ENCODE measurements at regions not wholly inside any gene's neighbourhood (a gene's known extent, or its start where the extent isn't known, plus 50 kb on each side); places are given as distances from the start of the nearest gene placed in this dataset.

DNA sequence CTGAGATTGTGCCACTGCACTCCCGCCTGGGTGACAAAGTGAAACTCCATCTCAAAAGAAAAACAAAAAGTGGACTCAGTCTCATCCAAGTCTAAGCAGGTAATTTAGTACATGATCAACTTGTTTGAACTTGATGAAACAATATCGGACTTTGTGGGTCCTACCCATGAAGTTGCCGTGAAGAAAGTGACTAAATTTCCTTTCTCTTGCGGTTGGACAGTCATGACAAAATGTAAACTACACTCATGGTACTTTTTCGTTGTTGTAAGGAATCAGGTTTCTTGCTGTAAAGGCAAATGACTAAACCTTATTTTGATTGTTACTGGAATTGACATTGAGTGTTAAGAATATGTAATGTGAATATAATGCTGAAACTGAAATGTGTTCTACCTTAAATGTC lies 164.5 kb upstream of the PLET1 start:
- DNase-seq (ENCODE audit: low read depth, low spot score) = no peak
- H3K27ac ChIP-seq (ENCODE audit: low read depth, low read length) = no peak overlapping the region
- peaks cover 3% of the 10 kb centered on the region for H3K27me3 ChIP-seq (ENCODE audit: control insufficient read depth, insufficient read depth, low read length)
- H3K9me3 ChIP-seq (ENCODE audit: control insufficient read depth, insufficient read depth, low read length) = no peaks in the 10 kb centered on the region
- no peak overlapping the region for H3K4me3 ChIP-seq (ENCODE audit: low read depth, low read length)
- TF ChIP-seq, protein P1, sequence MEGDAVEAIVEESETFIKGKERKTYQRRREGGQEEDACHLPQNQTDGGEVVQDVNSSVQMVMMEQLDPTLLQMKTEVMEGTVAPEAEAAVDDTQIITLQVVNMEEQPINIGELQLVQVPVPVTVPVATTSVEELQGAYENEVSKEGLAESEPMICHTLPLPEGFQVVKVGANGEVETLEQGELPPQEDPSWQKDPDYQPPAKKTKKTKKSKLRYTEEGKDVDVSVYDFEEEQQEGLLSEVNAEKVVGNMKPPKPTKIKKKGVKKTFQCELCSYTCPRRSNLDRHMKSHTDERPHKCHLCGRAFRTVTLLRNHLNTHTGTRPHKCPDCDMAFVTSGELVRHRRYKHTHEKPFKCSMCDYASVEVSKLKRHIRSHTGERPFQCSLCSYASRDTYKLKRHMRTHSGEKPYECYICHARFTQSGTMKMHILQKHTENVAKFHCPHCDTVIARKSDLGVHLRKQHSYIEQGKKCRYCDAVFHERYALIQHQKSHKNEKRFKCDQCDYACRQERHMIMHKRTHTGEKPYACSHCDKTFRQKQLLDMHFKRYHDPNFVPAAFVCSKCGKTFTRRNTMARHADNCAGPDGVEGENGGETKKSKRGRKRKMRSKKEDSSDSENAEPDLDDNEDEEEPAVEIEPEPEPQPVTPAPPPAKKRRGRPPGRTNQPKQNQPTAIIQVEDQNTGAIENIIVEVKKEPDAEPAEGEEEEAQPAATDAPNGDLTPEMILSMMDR (IDR thresholded peaks at IDR 0.05; ENCODE audit: low read depth, low read length) = no peak
- ChIA-PET POLR2A (no interaction called here), CTCF (no interaction called here)

DNA sequence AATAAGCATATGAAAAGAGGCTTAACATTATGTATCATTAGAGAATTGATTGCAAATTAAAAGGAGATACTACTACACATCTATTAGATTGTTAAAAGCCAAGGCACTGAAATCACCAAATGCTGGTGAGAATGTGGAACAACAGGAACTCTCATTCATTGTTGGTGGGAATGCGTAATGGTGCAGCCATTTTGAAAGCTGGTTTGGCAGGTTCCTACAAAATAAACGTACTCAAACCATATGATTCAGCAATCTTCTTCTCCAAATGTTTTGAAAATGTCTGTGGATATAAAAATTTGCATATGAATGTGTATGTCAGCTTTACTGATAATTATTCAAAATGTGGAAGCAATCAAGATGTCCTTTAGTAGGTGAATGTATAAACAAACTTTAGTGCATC lies 176.4 kb upstream of the PLET1 start:
- TF ChIP-seq, protein P1 (IDR thresholded peaks at IDR 0.05; ENCODE audit: low read depth, low read length) = no peak
- ChIA-PET CTCF (no interaction called here), POLR2A (no interaction called here)
- Histone ChIP-seq H3K27me3 (ENCODE audit: control insufficient read depth, insufficient read depth, low read length) (no peaks in the 10 kb centered on the region), H3K4me3 (ENCODE audit: low read depth, low read length) (no peak overlapping the region), H3K27ac (ENCODE audit: low read depth, low read length) (no peak overlapping the region), H3K9me3 (ENCODE audit: control insufficient read depth, insufficient read depth, low read length) (no peaks in the 10 kb centered on the region)
- no peak for DNase-seq (ENCODE audit: low read depth, low spot score)

GRCh38 chr11:112439614-112440013 lies 179.0 kb upstream of the PLET1 start:
- no peaks in the 10 kb centered on the region for H3K9me3 ChIP-seq (ENCODE audit: control insufficient read depth, insufficient read depth, low read length)
- TF ChIP-seq, protein P1 (IDR thresholded peaks at IDR 0.05; ENCODE audit: low read depth, low read length) = no peak
- H3K4me3 ChIP-seq (ENCODE audit: low read depth, low read length) = no peak overlapping the region
- ChIA-PET POLR2A (no interaction called here), CTCF (no interaction called here)
- no peak overlapping the region for H3K27ac ChIP-seq (ENCODE audit: low read depth, low read length)
- no peak for DNase-seq (ENCODE audit: low read depth, low spot score)
- H3K27me3 ChIP-seq (ENCODE audit: control insufficient read depth, insufficient read depth, low read length) = no peaks in the 10 kb centered on the region

GRCh38 chr11:112440518-112440917 lies 179.9 kb upstream of the PLET1 start:
- Histone ChIP-seq H3K27me3 (ENCODE audit: control insufficient read depth, insufficient read depth, low read length) (no peaks in the 10 kb centered on the region), H3K4me3 (ENCODE audit: low read depth, low read length) (no peak overlapping the region), H3K27ac (ENCODE audit: low read depth, low read length) (no peak overlapping the region), H3K9me3 (ENCODE audit: control insufficient read depth, insufficient read depth, low read length) (no peaks in the 10 kb centered on the region)
- CTCF ChIA-PET = no interaction called here
- TF ChIP-seq, protein P1 (IDR thresholded peaks at IDR 0.05; ENCODE audit: low read depth, low read length) = 0 out of 2 replicates have a peak, but pooled peaks have one; percentile 4
- no peak for DNase-seq (ENCODE audit: low read depth, low spot score)
- POLR2A ChIA-PET = no interaction called here

DNA sequence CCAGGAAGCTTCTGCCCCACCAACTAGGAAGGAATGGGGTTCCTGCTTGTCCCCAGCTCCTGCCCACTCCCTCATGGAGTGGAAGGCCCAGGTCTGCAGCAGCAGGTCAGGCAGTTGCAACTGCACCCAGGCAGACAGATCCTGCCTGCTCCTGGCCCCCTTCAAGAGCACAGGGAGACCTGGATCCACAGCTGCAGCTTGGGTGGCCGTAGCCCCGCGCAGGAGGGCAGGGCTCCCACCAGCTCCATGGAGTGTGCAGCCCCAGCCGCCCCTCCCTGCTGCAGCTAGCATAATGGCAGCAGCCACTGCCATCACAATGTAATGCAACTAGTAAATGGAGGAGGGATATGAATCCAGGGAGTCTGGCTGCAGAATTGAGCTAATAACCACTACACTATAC lies 187.5 kb upstream of the PLET1 start:
- Histone ChIP-seq H3K27me3 (ENCODE audit: control insufficient read depth, insufficient read depth, low read length) (no peaks in the 10 kb centered on the region), H3K9me3 (ENCODE audit: control insufficient read depth, insufficient read depth, low read length) (no peaks in the 10 kb centered on the region), H3K4me3 (ENCODE audit: low read depth, low read length) (no peak overlapping the region), H3K27ac (ENCODE audit: low read depth, low read length) (no peak overlapping the region)
- POLR2A ChIA-PET = no interaction called here
- CTCF ChIA-PET = no interaction called here
- TF ChIP-seq, protein P1 (IDR thresholded peaks at IDR 0.05; ENCODE audit: low read depth, low read length) = no peak
- DNase-seq (ENCODE audit: low read depth, low spot score) = no peak

Measured in AG04450 (cell line).